Activated naive CD4-positive, alpha-beta T cell treated with anti-CD3 and anti-CD28 coated beads, Interleukin-2, amount 50 U/mL, for 24 hours (primary cell): ENCODE measurements at regions not wholly inside any gene's neighbourhood (a gene's known extent, or its start where the extent isn't known, plus 50 kb on each side); places are given as distances from the start of the nearest gene placed in this dataset.
"Not testable (repeated sequence)": the region's sequence is repeated elsewhere in the genome, so short reads cannot be mapped to it uniquely, and the experiment has no call there.

Experiments used
- H3K27ac Mint-ChIP-seq: one replicate; pipeline ENCODE4 v1.8.0; 2021; ENCODE audit warnings: mild to moderate bottlenecking, mixed read lengths
- H3K27me3 Mint-ChIP-seq: one replicate; pipeline ENCODE4 v1.8.0; 2021; ENCODE audit warnings: mixed read lengths
- H3K36me3 Mint-ChIP-seq: one replicate; pipeline ENCODE4 v1.8.0; 2021; ENCODE audit warnings: mixed read lengths
- H3K4me1 Mint-ChIP-seq: one replicate; pipeline ENCODE4 v1.8.0; 2021; ENCODE audit warnings: mixed read lengths
- H3K4me3 Mint-ChIP-seq: one replicate; pipeline ENCODE4 v1.8.0; 2021; ENCODE audit warnings: mild to moderate bottlenecking, mixed read lengths
- H3K9me3 Mint-ChIP-seq: one replicate; pipeline ENCODE4 v1.8.0; 2021; ENCODE audit warnings: mixed read lengths

GRCh38 chr15:25242166-25242879 is 196.5 kb downstream of the UBE3A start:
- Mint-ChIP-seq H3K4me1 (no peaks in the 10 kb centered on the region), H3K27ac (no peak overlapping the region), H3K36me3 (no peaks in the 10 kb centered on the region), H3K27me3 (no peaks in the 10 kb centered on the region), H3K9me3 (no peaks in the 10 kb centered on the region), H3K4me3 (no peak overlapping the region)

GRCh38 chr15:25242957-25243799 is 195.6 kb downstream of the UBE3A start:
- Mint-ChIP-seq H3K4me3 (no peak overlapping the region), H3K4me1 (no peaks in the 10 kb centered on the region), H3K27me3 (no peaks in the 10 kb centered on the region), H3K27ac (no peak overlapping the region), H3K36me3 (no peaks in the 10 kb centered on the region), H3K9me3 (no peaks in the 10 kb centered on the region)

GRCh38 chr15:25243800-25244097 is 195.1 kb downstream of the UBE3A start:
- no peaks in the 10 kb centered on the region for H3K9me3 Mint-ChIP-seq
- H3K27ac Mint-ChIP-seq = no peak overlapping the region
- H3K4me1 Mint-ChIP-seq = no peaks in the 10 kb centered on the region
- no peak overlapping the region for H3K4me3 Mint-ChIP-seq
- H3K27me3 Mint-ChIP-seq = no peaks in the 10 kb centered on the region
- no peaks in the 10 kb centered on the region for H3K36me3 Mint-ChIP-seq

- Mint-ChIP-seq H3K36me3 (no peaks in the 10 kb centered on the region), H3K9me3 (no peaks in the 10 kb centered on the region), H3K27me3 (no peaks in the 10 kb centered on the region), H3K4me3 (no peak overlapping the region), H3K27ac (no peak overlapping the region), H3K4me1 (no peaks in the 10 kb centered on the region)
Measured at GRCh38 chr15:25244731-25245585, 193.9 kb downstream of the UBE3A start.

GRCh38 chr15:25245801-25246622 is 192.8 kb downstream of the UBE3A start:
- Mint-ChIP-seq H3K27me3 (no peaks in the 10 kb centered on the region), H3K4me1 (no peaks in the 10 kb centered on the region), H3K4me3 (no peak overlapping the region), H3K27ac (no peak overlapping the region), H3K36me3 (no peaks in the 10 kb centered on the region), H3K9me3 (no peaks in the 10 kb centered on the region)

GRCh38 chr15:25246641-25247406 is 192.0 kb downstream of the UBE3A start:
- Mint-ChIP-seq H3K27me3 (no peaks in the 10 kb centered on the region), H3K4me3 (no peak overlapping the region), H3K4me1 (no peaks in the 10 kb centered on the region)

GRCh38 chr15:25247407-25248038 is 191.3 kb downstream of the UBE3A start:
- Mint-ChIP-seq H3K4me3 (no peak overlapping the region), H3K4me1 (no peaks in the 10 kb centered on the region), H3K9me3 (no peaks in the 10 kb centered on the region), H3K36me3 (no peaks in the 10 kb centered on the region), H3K27ac (no peak overlapping the region), H3K27me3 (no peaks in the 10 kb centered on the region)

More at GRCh38 chr15:25246641-25247406, 192.0 kb downstream of the UBE3A start:
- Mint-ChIP-seq H3K27ac (no peak overlapping the region), H3K9me3 (no peaks in the 10 kb centered on the region), H3K36me3 (no peaks in the 10 kb centered on the region)

- not testable (repeated sequence) for H3K27me3 Mint-ChIP-seq, H3K9me3 Mint-ChIP-seq, H3K4me1 Mint-ChIP-seq, H3K4me3 Mint-ChIP-seq, H3K36me3 Mint-ChIP-seq, H3K27ac Mint-ChIP-seq
Measured at GRCh38 chr15:25248087-25248486, 190.7 kb downstream of the UBE3A start.

- no peak overlapping the region for H3K4me3 Mint-ChIP-seq
- no peaks in the 10 kb centered on the region for H3K36me3 Mint-ChIP-seq
- H3K4me1 Mint-ChIP-seq = no peaks in the 10 kb centered on the region
- H3K27ac Mint-ChIP-seq = no peak overlapping the region
- H3K27me3 Mint-ChIP-seq = no peaks in the 10 kb centered on the region
- peaks cover under 1% of the 10 kb centered on the region for H3K9me3 Mint-ChIP-seq
Measured at GRCh38 chr15:25248583-25249235, 190.1 kb downstream of the UBE3A start.

GRCh38 chr15:25249236-25250010 is 189.4 kb downstream of the UBE3A start:
- H3K4me1 Mint-ChIP-seq = no peaks in the 10 kb centered on the region
- peaks cover 8% of the 10 kb centered on the region for H3K9me3 Mint-ChIP-seq
- no peaks in the 10 kb centered on the region for H3K27me3 Mint-ChIP-seq
- H3K27ac Mint-ChIP-seq = no peak overlapping the region
- H3K36me3 Mint-ChIP-seq = no peaks in the 10 kb centered on the region
- no peak overlapping the region for H3K4me3 Mint-ChIP-seq

GRCh38 chr15:25250011-25250596 is 188.7 kb downstream of the UBE3A start:
- Mint-ChIP-seq H3K4me3 (no peak overlapping the region), H3K9me3 (peaks cover 11% of the 10 kb centered on the region), H3K36me3 (peaks cover 1% of the 10 kb centered on the region), H3K27ac (no peak overlapping the region), H3K27me3 (no peaks in the 10 kb centered on the region), H3K4me1 (no peaks in the 10 kb centered on the region)

GRCh38 chr15:25250906-25251622 is 187.8 kb downstream of the UBE3A start:
- H3K4me1 Mint-ChIP-seq = no peaks in the 10 kb centered on the region
- H3K36me3 Mint-ChIP-seq = peaks cover 1% of the 10 kb centered on the region
- no peak overlapping the region for H3K4me3 Mint-ChIP-seq
- no peaks in the 10 kb centered on the region for H3K27me3 Mint-ChIP-seq
- H3K27ac Mint-ChIP-seq = no peak overlapping the region
- H3K9me3 Mint-ChIP-seq = peaks cover 11% of the 10 kb centered on the region
